Right cardiac atrium (tissue), 5 donors: ENCODE measurements at regions not wholly inside any gene's neighbourhood (a gene's known extent, or its start where the extent isn't known, plus 50 kb on each side); places are given as distances from the start of the nearest gene placed in this dataset.

Experiments used
- ATAC-seq, 2 donors: fragments of 200-7000 bp; cut with Tn5 transposase; one replicate each; pipeline versions ENCODE4 v1.8.0 to v1.9.1; 2020; ENCODE audit warnings: moderate library complexity in 2 of 2, mild to moderate bottlenecking in 1 of 2
- DNase-seq, 3 donors: peaks; one replicate each; pipeline ENCODE4 v3.0.0-alpha.2; 2020
- H3K27ac ChIP-seq: one replicate; pipeline ENCODE4 v1.5.1; 2013; ENCODE audit warnings: mild to moderate bottlenecking, low read length, control low read depth, moderate library complexity
- H3K27me3 ChIP-seq: one replicate; pipeline ENCODE4 v1.6.1; 2013; ENCODE audit not compliant: control insufficient read depth, insufficient read depth
- H3K4me1 ChIP-seq: one replicate; pipeline ENCODE4 v1.6.1; 2013; ENCODE audit warnings: low read length; ENCODE audit not compliant: control insufficient read depth, insufficient read depth
- H3K4me3 ChIP-seq: one replicate; pipeline ENCODE4 v1.5.1; 2013; ENCODE audit warnings: low read length, control low read depth
- H3K9me3 ChIP-seq: one replicate; pipeline ENCODE4 v1.6.1; 2013; ENCODE audit warnings: low read length; ENCODE audit not compliant: control insufficient read depth
- whole genome bisulfite sequencing: extraction: QIAGEN DNeasy Blood & Tissue Kit; methylation state at CpG from one replicate; pipeline ENCODE4 v1.1.7; 2013; 5-methylcytosine and 5-hydroxymethylcytosine counted together
- intact Hi-C, 4 donors: fragments of 100-400 bp; cut with DNase I; formaldehyde crosslinking; loops; one replicate each; pipeline versions ENCODE4 v1.11.0 to v1.14.0; 2022 to 2023
- donor health status: healthy with polysubstance abuse.
- donor health status: DM: no; HTN: yes; CAD: no.
- donor health status: DM: no; HTN: no; CAD: no.
- donor health status: DM: no; HTN: yes; CAD: no; lungs with severe emphysema.
- donor health status: DM: yes; HTN: yes; CAD: no.

DNA sequence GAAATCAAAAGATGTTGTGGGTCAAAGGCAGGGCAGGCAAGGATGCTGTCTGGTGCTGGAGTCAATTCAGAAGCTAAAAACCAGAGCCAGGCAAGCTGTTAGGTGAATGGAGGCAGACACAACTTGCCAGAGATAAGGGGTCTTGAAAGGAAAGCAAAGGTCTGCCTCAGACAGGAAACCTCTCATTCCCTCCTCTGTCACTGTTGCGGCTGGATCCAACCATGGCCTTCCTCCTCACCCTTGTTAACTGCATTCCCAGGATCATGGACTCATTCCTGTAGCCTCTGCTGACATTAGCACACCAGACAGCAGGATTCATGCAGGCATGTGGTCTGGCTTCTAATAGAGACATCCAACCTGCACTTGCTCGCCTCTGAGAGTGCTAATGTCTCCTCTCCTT lies 186.7 kb upstream of the HS3ST3A1 start:
- Histone ChIP-seq H3K27me3 (no peaks in the 10 kb centered on the region), H3K4me3 (no peak overlapping the region), H3K9me3 (no peaks in the 10 kb centered on the region), H3K27ac (peak overlapping the region; percentile 93), H3K4me1 (peaks cover 2% of the 10 kb centered on the region)
- DNase-seq (no peak), ATAC-seq (peak; percentile 18 to 22)
- intact Hi-C loops, result no loop called here
- 28% methylated on average over 2 of the region's 2 CpGs for WGBS

DNA sequence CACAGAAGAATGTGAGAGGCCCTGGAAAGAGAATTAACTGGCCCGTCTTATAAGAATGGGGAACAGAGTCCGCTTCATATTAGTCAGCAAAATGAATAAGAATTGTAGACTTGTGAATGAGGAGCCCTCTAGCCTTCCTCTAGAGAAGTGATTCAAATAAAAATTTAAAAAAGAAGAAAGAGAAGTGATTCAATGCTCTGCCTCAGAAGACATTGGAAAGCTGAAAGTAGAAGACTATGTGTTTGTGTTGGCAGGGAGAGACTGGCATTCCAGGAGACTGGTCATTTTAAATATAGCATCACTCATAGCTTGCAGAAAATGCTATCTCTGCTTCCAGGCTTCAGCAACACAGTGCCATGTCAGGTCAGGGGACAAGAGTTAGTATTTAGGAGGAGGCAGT lies 190.6 kb upstream of the HS3ST3A1 start:
- Histone ChIP-seq H3K27me3 (no peaks in the 10 kb centered on the region), H3K27ac (peak overlapping the region; percentile 89), H3K9me3 (no peaks in the 10 kb centered on the region), H3K4me1 (peaks cover 2% of the 10 kb centered on the region), H3K4me3 (no peak overlapping the region)
- no peak for DNase-seq
- WGBS, result 50% methylated on average over 2 of the region's 2 CpGs
- peak; percentile 79 to 80 for ATAC-seq
- intact Hi-C loops, result no loop called here

DNA sequence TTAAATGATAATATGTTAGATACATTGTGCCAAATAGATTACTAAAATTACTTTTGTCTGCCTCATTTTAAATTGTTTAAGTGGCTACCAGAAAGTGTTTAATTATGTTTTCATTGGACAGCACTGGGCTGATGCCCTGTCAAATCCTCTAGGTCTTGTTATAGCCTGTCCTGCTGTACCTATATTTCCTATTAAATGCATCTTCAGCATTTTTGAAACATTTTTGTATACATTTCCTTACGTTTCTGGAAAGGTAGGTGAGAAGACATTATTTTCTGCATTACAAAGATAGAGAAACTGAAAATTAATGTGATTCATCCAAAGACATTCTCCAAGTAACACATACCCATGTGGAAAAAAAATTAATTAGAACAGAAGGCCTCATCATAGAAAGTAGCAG lies 192.2 kb upstream of the HS3ST3A1 start:
- DNase-seq (no peak), ATAC-seq (no peak)
- no peak overlapping the region for H3K27ac ChIP-seq
- H3K9me3 ChIP-seq, result no peaks in the 10 kb centered on the region
- H3K27me3 ChIP-seq, result no peaks in the 10 kb centered on the region
- no peaks in the 10 kb centered on the region for H3K4me1 ChIP-seq
- intact Hi-C loops, result no loop called here
- H3K4me3 ChIP-seq, result no peak overlapping the region
- 75% methylated on average over 1 of the region's 1 CpG for WGBS

DNA sequence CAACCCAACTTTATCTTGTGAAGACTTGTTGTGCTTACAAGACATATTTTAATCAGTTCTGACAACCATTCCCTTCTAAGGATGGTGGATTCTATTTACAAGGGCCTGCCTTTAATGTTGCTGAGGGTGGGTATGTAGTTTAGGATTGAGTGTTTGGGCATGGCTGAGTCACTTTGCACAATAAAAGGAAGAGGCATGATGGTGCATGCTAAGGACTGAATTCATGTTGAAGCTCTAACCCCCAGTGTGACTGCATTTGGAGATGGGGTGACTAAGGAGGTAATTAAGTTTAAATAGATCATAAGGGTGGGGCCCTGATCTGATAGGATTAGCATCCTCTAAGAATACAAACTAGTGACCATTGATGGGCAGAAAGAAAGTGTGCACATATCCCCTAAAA lies 196.1 kb upstream of the HS3ST3A1 start:
- Histone ChIP-seq H3K4me1 (no peaks in the 10 kb centered on the region), H3K9me3 (no peaks in the 10 kb centered on the region), H3K27me3 (no peaks in the 10 kb centered on the region), H3K4me3 (no peak overlapping the region), H3K27ac (no peak overlapping the region)
- no peak for DNase-seq
- ATAC-seq, result no peak
- intact Hi-C loops, result no loop called here

DNA sequence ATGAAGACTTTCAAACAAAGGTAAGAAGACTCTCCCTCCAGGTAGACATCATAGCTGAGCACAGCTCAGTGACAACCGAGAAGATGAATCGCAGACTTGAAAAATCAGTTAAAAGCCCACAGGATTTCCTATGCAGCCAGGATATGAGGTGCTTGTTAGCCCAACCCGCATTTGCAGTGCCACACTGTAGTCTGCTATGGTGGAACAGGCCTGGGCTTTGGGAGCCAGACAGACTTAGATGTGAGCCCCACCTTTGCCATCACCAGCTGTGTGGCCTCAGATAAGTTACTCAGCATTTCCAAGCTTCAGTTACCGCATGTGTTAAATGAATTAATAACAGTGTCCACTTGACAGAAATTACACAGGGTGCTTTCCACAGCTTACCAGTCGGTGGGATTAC lies 204.4 kb upstream of the HS3ST3A1 start:
- H3K27me3 ChIP-seq, result no peaks in the 10 kb centered on the region
- no peak overlapping the region for H3K4me3 ChIP-seq
- no peaks in the 10 kb centered on the region for H3K9me3 ChIP-seq
- WGBS, result 51% methylated on average over 5 of the region's 5 CpGs
- no peaks in the 10 kb centered on the region for H3K4me1 ChIP-seq
- DNase-seq (no peak), ATAC-seq (no peak)
- no peak overlapping the region for H3K27ac ChIP-seq
- intact Hi-C loops, result no loop called here

DNA sequence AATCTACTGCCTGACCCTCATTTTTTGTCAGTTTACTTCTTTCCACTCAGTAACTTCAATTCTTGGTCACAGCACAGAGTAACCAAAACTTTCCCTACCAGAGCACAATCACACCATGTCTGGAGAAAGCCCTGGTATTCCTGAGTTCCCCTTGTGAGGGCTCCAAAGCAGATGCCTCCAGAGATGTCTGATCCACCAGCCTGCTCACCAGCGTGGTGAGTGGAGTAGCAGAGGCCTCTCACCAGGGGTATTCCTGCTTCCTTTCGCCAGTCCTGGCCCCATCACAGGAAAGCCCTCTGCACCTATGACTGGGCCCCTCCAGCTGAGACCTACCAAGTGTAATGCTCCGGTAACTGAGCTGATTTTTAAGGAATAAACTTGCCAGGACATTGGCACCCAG lies 205.4 kb upstream of the HS3ST3A1 start:
- DNase-seq, result no peak
- intact Hi-C loops, result no loop called here
- no peaks in the 10 kb centered on the region for H3K4me1 ChIP-seq
- no peak overlapping the region for H3K4me3 ChIP-seq
- WGBS, result 81% methylated on average over 3 of the region's 3 CpGs
- no peak overlapping the region for H3K27ac ChIP-seq
- no peaks in the 10 kb centered on the region for H3K27me3 ChIP-seq
- ATAC-seq, result no peak
- H3K9me3 ChIP-seq, result no peaks in the 10 kb centered on the region

DNA sequence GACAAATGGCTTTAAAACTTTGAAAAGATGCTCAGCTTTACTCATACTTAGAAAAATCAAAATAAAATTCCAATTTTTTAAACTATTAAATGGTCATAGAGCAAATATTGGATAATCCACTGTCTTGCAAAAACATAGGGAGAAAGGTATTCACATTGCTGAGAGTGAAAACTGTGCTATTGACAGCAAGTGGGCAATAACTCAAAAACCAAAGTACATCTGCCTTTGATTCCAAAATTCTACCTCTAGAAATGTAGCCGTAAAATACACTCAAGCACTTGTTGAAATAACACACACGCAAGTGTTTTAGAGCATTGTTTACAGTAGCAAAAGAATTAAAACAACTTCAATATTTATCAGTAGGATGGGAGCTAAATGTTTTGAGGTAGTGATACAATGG lies 210.6 kb upstream of the HS3ST3A1 start:
- H3K4me3 ChIP-seq, result no peak overlapping the region
- ATAC-seq (no peak), DNase-seq (no peak)
- no peaks in the 10 kb centered on the region for H3K9me3 ChIP-seq
- intact Hi-C loops, result no loop called here
- no peaks in the 10 kb centered on the region for H3K27me3 ChIP-seq
- no peaks in the 10 kb centered on the region for H3K4me1 ChIP-seq
- 72% methylated on average over 2 of the region's 2 CpGs for WGBS
- no peak overlapping the region for H3K27ac ChIP-seq

DNA sequence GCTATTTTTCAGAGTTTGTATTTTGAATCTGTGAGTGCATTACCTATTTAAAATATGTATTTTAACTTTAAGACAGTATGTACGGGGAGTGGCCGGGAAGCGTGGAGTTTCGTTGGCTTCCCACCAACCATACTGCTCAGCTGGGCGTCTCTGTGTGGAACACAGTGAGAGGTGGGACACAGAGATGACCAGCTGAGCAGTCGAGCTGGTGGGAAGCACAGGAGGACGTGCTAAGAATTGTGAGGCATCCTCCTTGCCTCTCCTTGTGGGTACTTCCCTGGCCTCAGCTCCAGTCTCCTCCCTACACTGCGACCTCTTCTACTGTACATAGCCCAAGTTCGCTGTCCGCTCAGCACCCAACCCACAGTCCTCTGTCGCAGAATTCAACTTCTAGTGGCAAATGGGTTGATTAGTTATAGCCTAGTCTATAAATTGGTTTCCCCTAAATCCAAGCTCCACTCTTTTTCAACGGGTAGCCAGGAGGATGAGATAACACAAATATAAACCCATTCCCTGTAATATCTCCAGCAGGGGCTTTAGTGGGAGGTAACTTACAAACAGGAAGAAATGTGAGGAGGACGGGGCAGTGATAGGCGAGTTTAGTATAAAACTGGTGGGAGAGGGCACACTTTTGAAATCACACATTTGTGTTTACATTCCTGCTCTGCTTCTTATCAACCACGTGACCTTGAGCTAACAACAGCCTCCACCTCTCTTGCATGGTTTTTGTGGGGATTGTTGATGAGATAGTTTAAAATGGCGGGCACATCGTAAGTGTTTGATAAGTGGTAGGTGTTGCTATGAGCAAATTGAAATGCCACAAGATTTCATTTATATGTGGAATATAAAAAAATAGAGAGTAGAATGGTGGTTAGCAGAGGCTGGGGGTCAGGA lies 211.9 kb upstream of the HS3ST3A1 start:
- ATAC-seq, result peak; percentile 49 to 54
- DNase-seq, result peak in 1 of 3 donors; percentile 34
- H3K27me3 ChIP-seq, result no peaks in the 10 kb centered on the region
- H3K9me3 ChIP-seq, result no peaks in the 10 kb centered on the region
- H3K4me3 ChIP-seq, result no peak overlapping the region
- H3K27ac ChIP-seq, result no peak overlapping the region
- H3K4me1 ChIP-seq, result no peaks in the 10 kb centered on the region
- intact Hi-C loops, result no loop called here
- WGBS, result 47% methylated on average over 17 of the region's 17 CpGs

DNA sequence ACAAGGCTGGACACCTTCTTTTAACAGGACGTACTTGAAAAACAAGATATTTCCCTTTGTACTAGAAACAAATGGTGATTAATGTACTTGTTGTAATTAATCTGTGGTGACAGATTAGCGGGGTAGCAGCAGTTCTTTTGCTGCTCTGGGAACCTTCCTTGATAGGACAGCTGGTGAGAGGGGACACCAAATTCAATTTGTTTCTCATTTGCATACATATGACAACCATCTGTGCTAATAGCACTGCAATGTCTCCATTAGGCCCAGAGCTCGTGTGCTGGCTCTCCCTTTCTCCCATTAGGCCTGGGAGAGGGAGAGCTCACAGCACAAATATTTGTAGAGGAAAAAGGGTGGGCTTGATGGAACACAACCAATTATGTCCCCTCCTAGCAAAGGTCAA lies 221.0 kb upstream of the HS3ST3A1 start:
- ATAC-seq (no peak), DNase-seq (no peak)
- H3K9me3 ChIP-seq, result no peaks in the 10 kb centered on the region
- no peaks in the 10 kb centered on the region for H3K27me3 ChIP-seq
- no peaks in the 10 kb centered on the region for H3K4me1 ChIP-seq
- H3K27ac ChIP-seq, result no peak overlapping the region
- WGBS, result 62% methylated on average over 3 of the region's 3 CpGs
- no peak overlapping the region for H3K4me3 ChIP-seq
- intact Hi-C loops, result no loop called here

DNA sequence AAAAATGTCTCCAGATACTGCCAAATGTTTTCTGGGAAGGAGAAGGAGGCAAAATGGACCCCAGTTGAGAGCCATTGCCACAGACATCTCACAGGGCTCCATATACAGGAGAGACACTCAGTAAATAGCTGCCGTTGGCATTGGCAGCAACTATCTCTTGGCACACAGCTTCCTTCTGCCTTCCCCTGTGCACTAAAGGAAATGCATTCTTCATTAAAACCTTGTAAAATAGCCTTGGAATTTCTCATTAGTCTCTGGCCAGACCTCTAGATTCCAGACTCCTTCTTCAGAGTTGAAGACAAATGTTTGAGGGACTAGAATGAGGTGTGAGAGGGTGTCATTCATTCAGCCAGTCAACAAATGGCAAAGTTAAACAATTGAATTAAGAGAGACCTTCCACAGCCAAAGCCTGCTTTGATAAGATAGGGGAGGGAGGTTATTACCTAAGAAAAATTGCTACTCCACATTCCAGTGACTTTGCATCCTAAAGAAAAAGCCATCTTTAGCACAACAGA lies 223.9 kb upstream of the HS3ST3A1 start:
- Histone ChIP-seq H3K4me1 (no peaks in the 10 kb centered on the region), H3K27ac (no peak overlapping the region), H3K27me3 (no peaks in the 10 kb centered on the region), H3K9me3 (no peaks in the 10 kb centered on the region), H3K4me3 (no peak overlapping the region)
- intact Hi-C loops, result no loop called here
- whole genome bisulfite sequencing, result 25% methylated on average over 1 of the region's 1 CpG
- no peak for ATAC-seq
- no peak for DNase-seq

DNA sequence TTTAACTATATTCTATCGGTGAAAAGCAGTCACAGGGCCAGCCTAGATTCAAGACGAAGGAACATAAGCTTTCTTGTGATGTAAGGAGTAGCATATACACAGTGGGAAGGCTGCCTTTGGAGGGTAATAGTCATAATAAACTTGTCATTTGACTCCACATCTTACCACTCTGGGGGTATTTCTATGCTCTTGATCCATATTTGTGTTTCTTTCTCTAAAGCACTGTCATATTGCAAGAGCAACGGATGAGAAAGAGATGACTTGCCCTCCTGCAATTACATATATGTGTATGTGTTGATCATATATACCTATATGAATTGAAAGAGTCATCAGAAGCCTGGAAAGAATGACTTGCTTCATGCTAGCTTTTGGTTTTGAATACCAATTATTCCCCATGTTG lies 225.4 kb upstream of the HS3ST3A1 start:
- Histone ChIP-seq H3K27ac (no peak overlapping the region), H3K27me3 (no peaks in the 10 kb centered on the region), H3K9me3 (no peaks in the 10 kb centered on the region), H3K4me3 (no peak overlapping the region), H3K4me1 (no peaks in the 10 kb centered on the region)
- intact Hi-C loops, result no loop called here
- WGBS, result 84% methylated on average over 3 of the region's 3 CpGs
- no peak for DNase-seq
- ATAC-seq, result no peak
